ENCODE measurements at regions not wholly inside any gene's neighbourhood (a gene's known extent, or its start where the extent isn't known, plus 50 kb on each side); places are given as distances from the start of the nearest gene placed in this dataset.

DNA sequence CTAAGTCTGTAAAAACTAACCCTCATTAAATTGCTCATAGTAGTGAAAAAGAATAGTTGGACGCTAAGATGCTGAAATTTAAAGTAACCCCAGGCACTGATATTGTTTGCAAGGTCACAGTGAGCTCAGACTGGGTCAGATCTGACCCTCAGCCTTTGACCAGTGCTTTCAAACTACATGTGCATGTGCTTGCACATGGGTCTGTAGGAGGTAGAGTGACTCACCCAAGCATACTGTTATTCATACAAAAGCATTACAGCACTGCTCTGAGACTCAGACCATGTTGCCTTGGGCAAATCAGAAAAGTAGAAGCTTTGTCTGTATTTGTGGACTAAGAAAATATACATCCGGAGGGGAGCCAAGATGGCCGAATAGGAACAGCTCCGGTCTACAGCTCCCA lies 326.4 kb upstream of the MARCKS start:
- ChIA-PET POLR2A (no interaction called here), CTCF (no interaction called here)
- ATAC-seq (peak in 1 of 2 experiments; percentile 30; a peak in 1 of 6 replicates), DNase-seq (ENCODE audit: low read depth in 1 of 2, low spot score in 1 of 2) (peak in 1 of 2 experiments; percentile 6), FAIRE-seq (no peak)
- Histone ChIP-seq H3K4me2 (0 out of 3 replicates have a peak overlapping the region, but pooled peaks have one; percentile 6), H3K4me1 (no peaks in the 10 kb centered on the region), H3K4me3 (no peak overlapping the region), H3K27ac (no peak overlapping the region), H3K9me3 (no peaks in the 10 kb centered on the region)
- 69% methylated on average over 4 of the region's 4 CpGs for WGBS (ENCODE audit: missing lambda C conversion rate)
- TF ChIP-seq MYC (IDR thresholded peaks at IDR 0.05; ENCODE audit: borderline replicate concordance, low read length) (no peak), JUN (IDR thresholded peaks at IDR 0.05) (no peak), HOXB13 (CRISPR knock-in tag; IDR thresholded peaks at IDR 0.05; ENCODE audit: low read depth) (no peak), POLR2AphosphoS2 (conservative IDR thresholded peaks at IDR 0.05; ENCODE audit: low read length) (no peak), NFE2L2 (conservative IDR thresholded peaks at IDR 0.05; ENCODE audit: low read length) (no peak), BHLHE40 (IDR thresholded peaks at IDR 0.05; ENCODE audit: low read depth, low read length) (no peak), KDM5A (IDR thresholded peaks at IDR 0.05) (no peak), ZC3H11A (IDR thresholded peaks at IDR 0.05) (no peak), TP53 (CRISPR knock-in tag; IDR thresholded peaks at IDR 0.05) (no peak), GATA3 (IDR thresholded peaks at IDR 0.05; ENCODE audit: borderline replicate concordance) (no peak), SMC3 (IDR thresholded peaks at IDR 0.05) (no peak), CBX8 (IDR thresholded peaks at IDR 0.05) (no peak), HOXA7 (CRISPR knock-in tag; IDR thresholded peaks at IDR 0.05) (no peak)
- TF ChIP-seq, protein P1, sequence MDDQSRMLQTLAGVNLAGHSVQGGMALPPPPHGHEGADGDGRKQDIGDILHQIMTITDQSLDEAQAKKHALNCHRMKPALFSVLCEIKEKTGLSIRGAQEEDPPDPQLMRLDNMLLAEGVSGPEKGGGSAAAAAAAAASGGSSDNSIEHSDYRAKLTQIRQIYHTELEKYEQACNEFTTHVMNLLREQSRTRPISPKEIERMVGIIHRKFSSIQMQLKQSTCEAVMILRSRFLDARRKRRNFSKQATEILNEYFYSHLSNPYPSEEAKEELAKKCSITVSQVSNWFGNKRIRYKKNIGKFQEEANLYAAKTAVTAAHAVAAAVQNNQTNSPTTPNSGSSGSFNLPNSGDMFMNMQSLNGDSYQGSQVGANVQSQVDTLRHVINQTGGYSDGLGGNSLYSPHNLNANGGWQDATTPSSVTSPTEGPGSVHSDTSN (IDR thresholded peaks at IDR 0.05) = no peak
- TF ChIP-seq, protein P2, sequence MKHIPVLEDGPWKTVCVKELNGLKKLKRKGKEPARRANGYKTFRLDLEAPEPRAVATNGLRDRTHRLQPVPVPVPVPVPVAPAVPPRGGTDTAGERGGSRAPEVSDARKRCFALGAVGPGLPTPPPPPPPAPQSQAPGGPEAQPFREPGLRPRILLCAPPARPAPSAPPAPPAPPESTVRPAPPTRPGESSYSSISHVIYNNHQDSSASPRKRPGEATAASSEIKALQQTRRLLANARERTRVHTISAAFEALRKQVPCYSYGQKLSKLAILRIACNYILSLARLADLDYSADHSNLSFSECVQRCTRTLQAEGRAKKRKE (CRISPR knock-in tag; IDR thresholded peaks at IDR 0.05; ENCODE audit: low read depth) = no peak
- TF ChIP-seq, protein P3, sequence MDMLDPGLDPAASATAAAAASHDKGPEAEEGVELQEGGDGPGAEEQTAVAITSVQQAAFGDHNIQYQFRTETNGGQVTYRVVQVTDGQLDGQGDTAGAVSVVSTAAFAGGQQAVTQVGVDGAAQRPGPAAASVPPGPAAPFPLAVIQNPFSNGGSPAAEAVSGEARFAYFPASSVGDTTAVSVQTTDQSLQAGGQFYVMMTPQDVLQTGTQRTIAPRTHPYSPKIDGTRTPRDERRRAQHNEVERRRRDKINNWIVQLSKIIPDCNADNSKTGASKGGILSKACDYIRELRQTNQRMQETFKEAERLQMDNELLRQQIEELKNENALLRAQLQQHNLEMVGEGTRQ (IDR thresholded peaks at IDR 0.05) = no peak

DNA sequence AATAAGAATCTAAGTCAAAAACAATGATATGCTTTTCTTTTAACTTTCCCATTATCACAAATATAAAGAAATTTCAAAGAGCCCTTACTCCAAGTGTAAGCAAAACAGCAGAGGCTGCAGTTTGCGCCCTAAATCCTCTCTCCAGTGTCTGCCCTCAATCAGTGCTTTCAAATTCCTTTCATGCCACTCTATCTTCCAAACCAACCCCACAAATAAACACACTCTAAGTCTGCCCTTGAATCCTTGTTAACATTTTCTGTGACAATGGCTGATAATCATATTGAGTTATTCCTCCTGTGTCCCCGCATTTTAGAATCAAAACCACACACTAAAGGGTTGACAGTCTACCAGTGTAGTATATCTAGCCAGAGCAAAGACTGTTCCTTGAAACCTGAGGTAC lies 317.9 kb upstream of the MARCKS start:
- POLR2A ChIA-PET = no interaction called here

More for the DNA sequence above, 317.9 kb upstream of the MARCKS start:
- DNase-seq (ENCODE audit: low read depth in 1 of 2, low spot score in 1 of 2) (no peak), FAIRE-seq (no peak), ATAC-seq (no peak)
- H3K4me2 ChIP-seq = no peak overlapping the region
- no peaks in the 10 kb centered on the region for H3K4me1 ChIP-seq
- H3K27ac ChIP-seq = no peak overlapping the region
- H3K9me3 ChIP-seq = no peaks in the 10 kb centered on the region
- CTCF ChIA-PET = no interaction called here
- TF ChIP-seq, protein P4, sequence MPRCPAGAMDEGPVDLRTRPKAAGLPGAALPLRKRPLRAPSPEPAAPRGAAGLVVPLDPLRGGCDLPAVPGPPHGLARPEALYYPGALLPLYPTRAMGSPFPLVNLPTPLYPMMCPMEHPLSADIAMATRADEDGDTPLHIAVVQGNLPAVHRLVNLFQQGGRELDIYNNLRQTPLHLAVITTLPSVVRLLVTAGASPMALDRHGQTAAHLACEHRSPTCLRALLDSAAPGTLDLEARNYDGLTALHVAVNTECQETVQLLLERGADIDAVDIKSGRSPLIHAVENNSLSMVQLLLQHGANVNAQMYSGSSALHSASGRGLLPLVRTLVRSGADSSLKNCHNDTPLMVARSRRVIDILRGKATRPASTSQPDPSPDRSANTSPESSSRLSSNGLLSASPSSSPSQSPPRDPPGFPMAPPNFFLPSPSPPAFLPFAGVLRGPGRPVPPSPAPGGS (IDR thresholded peaks at IDR 0.05) = no peak
- no peak for TF ChIP-seq POLR2AphosphoS2 (conservative IDR thresholded peaks at IDR 0.05; ENCODE audit: low read length)
- TF ChIP-seq ZFP36 (IDR thresholded peaks at IDR 0.05; ENCODE audit: borderline replicate concordance, partially characterized antibody) = no peak
- no peak for TF ChIP-seq HOXB13 (CRISPR knock-in tag; IDR thresholded peaks at IDR 0.05; ENCODE audit: low read depth)
- no peak for TF ChIP-seq NPAS2 (CRISPR knock-in tag; IDR thresholded peaks at IDR 0.05; ENCODE audit: borderline replicate concordance)
- TF ChIP-seq, protein P5, sequence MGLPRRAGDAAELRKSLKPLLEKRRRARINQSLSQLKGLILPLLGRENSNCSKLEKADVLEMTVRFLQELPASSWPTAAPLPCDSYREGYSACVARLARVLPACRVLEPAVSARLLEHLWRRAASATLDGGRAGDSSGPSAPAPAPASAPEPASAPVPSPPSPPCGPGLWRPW (IDR thresholded peaks at IDR 0.05) = no peak
- no peak for TF ChIP-seq CBX8 (IDR thresholded peaks at IDR 0.05)
- TF ChIP-seq RARB (CRISPR knock-in tag; IDR thresholded peaks at IDR 0.05) = no peak
- TF ChIP-seq HEYL (CRISPR knock-in tag; IDR thresholded peaks at IDR 0.05) = no peak
- TF ChIP-seq, protein P6, sequence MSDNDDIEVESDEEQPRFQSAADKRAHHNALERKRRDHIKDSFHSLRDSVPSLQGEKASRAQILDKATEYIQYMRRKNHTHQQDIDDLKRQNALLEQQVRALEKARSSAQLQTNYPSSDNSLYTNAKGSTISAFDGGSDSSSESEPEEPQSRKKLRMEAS (IDR thresholded peaks at IDR 0.05) = no peak
- no peak for TF ChIP-seq JUNB (IDR thresholded peaks at IDR 0.05)
- TF ChIP-seq POLR2A (IDR thresholded peaks at IDR 0.05; ENCODE audit: low read length) = no peak
- TF ChIP-seq, protein P3 (IDR thresholded peaks at IDR 0.05) = no peak
- TF ChIP-seq MAFK (IDR thresholded peaks at IDR 0.05; ENCODE audit: partially characterized antibody) = no peak
- no peak for TF ChIP-seq NFE2L2 (conservative IDR thresholded peaks at IDR 0.05; ENCODE audit: low read length)
- TF ChIP-seq FOXS1 (CRISPR knock-in tag; IDR thresholded peaks at IDR 0.05) = no peak
- no peak overlapping the region for H3K4me3 ChIP-seq
- WGBS (ENCODE audit: missing lambda C conversion rate) = 94% methylated on average over 2 of the region's 2 CpGs

All from A549 (cell line).